GM21723 (cell line): ENCODE measurements at regions not wholly inside any gene's neighbourhood (a gene's known extent, or its start where the extent isn't known, plus 50 kb on each side); places are given as distances from the start of the nearest gene placed in this dataset.
"Not testable (repeated sequence)": the region's sequence is repeated elsewhere in the genome, so short reads cannot be mapped to it uniquely, and the experiment has no call there.

Experiments used
- ATAC-seq: cut with Tn5 transposase; IDR thresholded peaks from one replicate; pipeline ENCODE4 v1.9.1; 2021; ENCODE audit warnings: mild to moderate bottlenecking, moderate library complexity; ENCODE audit not compliant: unreplicated experiment

DNA sequence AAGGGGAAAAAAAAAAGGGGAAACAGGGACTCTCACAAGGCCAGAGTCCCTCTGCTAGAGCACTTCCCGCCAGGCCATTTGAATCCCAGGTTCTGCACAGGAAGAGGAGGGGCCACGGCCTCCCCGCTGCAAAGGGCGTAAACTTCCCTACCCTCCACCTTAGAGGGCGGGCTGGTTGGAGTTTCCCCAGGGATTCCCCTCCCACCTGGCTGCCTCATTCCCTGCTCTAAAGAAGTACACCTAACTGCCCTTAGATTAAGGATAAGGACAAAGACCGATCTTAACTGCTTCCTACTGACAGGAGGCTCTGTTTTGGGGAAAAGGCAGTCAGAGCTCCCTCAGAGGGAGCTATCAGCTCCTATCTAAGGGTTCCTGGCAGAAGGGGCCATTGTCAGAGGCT, 102.0 kb upstream of the ARMC3 start:
- no peak for ATAC-seq

DNA sequence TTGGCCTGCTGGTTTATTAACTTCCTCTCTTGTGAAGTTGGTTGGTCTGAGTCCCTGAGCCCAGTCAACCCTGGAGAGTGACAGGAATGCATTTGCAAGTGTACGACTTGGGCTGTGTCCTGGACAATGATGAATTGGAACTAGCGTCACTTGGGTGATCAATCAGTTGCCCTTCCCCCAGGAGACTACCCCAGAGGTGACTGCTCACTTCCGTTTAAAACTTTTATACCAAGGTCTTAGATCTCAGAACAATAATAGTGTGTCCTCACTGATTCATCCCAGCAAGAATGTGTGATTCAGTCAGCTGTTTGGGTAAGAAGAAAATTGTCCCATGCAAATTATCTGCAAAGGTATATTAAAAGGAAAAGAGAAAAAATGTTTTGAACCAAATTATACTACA, 102.9 kb upstream of the ARMC3 start:
- ATAC-seq, result no peak

DNA sequence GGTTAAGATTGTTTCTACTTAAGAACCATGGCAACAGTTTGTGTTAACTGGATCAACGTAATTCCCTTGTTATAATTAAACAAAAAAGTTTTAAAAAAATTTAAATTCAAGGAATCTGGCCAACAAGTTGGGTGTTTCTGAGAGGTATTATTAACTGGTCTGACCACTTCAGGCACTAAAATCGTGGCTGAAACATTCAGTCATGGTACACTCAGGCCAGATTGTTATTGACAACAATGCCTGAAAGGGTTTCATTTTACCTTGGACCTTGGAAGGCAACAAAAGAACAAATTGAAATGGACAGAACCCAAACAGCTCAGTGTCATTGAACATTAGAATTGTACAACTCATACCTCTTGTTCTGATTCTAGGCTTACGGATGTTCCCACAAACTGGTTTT, 103.3 kb upstream of the ARMC3 start:
- ATAC-seq, result no peak

DNA sequence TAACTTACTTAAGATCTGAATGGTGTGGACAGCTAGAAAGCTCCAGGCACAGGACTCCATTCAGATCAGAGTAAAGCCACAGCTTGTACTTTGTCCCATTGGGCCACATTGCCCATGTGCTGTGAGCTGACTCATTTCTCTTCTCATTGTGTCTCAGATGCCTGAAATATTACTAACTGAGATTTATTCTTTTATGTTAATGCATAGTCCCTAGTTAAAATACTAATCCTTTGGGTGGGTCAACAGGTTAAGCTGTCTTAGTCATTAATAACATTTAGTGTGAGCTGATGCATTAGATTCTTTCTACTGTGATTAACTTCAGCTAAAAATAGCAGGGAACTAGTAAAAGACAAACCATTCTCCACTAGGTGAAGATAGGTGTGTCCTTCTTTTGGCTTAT, 104.7 kb upstream of the ARMC3 start:
- no peak for ATAC-seq

DNA sequence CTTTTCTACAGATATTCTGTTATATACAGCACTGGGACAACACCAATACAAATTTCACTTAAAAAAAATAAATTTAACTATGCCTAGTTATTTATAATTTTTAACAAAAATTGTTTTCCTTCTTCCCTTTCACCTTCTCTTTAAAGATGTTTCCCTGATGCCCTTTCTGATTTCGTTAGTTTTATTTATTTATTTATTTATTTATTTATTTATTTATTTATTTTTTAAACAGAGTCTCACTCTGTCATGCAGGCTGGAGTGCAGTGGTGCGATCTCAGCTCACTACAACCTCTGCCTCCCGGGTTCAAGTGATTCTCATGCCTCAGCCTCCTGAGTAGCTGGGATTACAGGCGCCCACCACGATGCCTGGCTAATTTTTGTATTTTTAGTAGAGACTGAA, 105.9 kb upstream of the ARMC3 start:
- ATAC-seq, result not testable (repeated sequence)

DNA sequence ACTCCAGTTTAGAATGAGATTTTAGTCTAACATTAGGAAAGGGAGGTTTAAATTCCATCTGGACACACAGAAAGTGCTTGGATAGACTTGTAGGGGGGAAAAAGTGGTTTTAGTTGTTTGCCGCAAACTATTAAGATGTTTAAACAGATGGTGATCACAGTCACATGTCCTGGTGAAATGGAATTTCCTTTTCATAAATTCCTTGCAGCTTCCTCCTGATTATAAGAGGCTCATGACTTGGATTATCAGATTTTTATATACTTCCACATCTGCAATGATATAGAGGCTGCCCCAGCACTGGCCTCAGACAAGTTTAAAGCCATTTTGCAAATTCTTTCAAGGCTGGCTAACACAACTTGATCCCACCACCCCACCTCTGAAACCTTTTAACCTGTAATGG, 106.4 kb upstream of the ARMC3 start:
- ATAC-seq, result no peak

DNA sequence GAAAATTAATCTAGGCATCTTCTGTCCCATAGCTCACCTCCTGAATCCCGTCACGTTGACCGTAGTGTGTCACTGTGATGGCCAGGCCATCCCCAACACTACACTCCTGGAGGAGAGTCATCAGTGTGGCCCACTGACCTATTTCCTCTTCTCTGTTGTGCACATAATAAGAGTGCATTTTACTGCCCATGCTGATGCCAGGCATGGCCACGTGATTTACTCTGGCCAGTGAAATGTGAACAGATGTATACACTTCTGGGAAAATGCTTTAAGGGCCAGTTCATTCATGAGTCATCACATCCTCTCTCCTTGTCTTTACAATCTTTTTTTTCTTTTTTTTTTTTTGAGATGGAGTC, 101.9 kb upstream of the PIP4K2A start:
- ATAC-seq, result no peak

DNA sequence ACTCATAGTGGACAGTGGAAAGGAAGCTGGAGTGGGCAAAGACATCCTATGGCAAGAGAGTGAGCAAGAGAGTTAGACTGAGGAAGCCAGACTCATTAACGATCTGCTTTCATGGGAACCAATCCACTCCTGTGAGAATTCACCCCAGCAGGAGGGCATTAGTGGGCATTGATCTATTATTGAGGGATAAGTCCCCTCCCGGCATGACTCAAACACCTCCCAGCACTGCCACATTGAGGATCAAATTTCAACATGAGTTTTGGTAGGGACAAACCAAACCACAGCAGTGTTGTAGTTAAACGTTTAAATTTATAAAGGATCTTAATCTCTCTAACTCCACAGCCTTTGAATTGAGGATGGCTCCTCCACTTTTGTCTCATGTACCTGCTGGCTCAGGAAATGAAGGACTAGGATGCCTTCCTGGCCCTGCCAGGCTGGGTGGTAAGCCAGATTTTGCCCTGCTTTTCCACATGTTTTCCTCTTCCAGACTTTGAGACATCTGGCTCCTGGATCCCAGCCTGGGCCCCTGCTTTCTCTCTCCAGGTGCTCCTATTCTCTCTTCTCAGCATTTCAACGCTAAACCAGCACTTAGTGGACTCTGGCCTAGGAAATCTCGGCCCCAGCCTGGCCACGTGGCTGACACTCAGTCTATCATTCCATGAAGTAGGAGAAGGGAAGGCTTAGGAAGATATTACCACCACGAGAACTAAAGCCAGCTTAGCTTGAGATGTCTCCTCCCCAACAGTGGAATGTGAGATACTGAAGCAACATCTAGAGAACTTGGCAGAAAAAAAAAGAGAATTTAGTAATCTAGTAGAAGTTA, 96.5 kb upstream of the PIP4K2A start:
- ATAC-seq, result no peak

DNA sequence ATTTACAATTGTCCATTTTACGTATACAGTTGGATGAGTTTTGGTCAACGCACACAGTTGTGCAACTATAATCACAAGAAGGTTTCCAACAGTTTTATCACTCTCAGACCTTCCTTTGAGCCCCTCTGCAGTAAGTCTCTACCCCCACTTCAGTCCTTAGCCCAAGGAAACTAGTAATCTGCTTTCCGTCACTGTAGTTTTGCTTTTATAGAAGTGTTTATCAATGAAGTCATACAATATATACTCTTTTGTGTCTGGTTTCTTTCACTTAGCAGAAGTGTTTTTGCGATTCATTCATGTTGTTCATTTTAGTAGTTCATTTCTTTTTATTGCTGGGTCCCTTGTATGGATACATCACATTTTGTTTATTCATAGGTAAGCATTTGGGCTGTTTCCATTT, 92.9 kb upstream of the PIP4K2A start:
- ATAC-seq, result no peak

DNA sequence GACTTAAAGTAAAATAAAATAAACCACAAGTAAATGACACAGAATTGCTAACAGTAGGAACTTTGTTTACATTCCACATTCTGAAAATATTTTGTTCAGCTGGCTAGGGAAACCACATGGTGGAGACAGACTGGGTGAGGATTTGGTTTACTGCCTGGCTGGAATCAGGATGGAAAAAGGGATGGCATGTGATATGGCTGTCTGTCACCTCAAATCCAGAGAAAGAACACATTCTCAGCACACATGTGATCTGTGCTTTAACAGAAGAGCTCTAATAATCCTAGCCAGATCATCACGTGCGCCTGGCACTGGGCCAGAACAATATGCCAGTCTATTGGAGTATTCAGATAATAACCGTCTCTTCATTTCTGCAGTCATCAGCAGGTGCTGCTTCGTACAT, 90.9 kb upstream of the PIP4K2A start:
- no peak for ATAC-seq

DNA sequence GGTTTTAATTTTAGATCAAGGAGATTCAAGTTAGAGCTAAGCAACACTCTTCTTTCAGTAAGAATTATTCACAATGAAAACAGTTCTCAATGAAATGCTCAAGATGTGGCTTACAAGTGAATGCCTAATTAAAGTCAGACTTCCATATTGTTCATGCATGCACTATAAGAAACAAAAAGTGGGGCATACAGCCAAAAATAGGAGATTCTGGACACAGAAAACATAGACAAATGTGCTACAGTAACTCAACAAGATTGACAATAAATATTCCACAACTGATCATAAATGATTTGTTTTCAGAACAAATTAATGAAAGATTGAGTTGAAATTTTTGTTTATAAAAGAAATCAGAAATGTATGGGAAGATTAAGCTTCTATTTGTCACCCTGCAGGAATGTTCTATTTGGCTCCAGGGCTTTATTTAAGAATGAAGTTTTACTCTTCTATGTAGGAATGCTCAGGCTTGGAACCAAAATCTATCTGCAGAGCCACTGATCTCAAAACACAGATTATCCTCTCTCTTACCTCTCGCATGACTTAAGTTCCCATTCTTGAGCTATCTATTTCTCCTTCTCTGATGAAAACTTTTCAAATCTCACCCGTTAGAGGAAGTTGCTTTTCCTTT, 89.0 kb upstream of the PIP4K2A start:
- ATAC-seq, result no peak

DNA sequence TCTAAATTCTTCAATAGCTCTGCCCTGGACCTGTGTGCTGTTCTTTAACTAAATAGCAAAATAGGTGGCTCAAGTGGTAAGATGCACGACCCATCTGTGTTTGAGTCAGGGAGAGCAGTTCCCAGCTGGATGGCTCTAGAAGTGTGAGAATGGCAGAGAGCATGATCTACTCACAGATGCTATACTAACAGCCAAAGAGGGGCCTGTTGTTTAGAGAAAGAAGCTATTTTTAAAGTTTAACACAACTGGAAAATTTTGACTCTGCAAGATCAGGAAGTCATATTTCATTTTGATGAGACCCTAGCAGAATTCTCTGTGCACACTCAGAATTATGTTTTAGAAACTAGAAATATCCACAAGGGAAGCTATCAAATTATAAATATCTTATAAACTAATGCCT, 87.4 kb upstream of the PIP4K2A start:
- no peak for ATAC-seq

DNA sequence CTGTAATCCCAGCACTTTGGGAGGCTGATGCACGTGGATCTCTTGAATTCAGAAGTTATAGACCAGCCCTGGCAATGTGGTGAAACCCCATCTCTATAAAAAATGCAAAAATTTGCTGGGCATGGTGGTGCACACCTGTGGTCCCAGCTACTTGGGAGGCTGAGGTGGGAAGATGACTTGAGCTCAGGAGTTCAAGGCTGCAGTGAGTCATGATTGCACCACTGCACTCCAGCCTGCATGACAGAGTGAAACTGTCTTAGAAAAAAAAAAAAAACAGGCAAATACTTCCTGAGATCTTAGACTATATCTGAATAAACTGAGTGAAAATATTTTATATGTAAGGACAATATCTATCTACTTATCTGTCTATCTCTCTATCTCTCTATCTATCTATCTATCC, 83.4 kb upstream of the PIP4K2A start:
- ATAC-seq, result not testable (repeated sequence)

DNA sequence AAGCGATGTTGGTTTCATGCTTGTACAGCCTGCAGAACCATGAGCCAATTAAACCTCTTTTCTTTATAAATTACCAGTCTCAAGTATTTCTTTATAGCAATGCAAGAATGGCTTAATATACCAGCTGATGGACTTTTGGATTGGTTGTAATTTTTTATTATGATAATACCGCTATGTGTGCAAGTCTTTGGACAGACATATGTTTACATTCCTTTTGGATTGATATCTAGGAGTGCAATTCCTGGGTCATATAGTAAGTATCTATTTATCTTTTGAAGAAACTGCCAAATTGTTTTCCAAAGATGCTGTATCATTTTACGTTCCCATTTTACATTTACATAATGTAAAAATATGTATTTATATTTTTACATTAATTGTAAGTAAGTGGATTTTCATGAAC, 81.2 kb upstream of the PIP4K2A start:
- ATAC-seq, result no peak

DNA sequence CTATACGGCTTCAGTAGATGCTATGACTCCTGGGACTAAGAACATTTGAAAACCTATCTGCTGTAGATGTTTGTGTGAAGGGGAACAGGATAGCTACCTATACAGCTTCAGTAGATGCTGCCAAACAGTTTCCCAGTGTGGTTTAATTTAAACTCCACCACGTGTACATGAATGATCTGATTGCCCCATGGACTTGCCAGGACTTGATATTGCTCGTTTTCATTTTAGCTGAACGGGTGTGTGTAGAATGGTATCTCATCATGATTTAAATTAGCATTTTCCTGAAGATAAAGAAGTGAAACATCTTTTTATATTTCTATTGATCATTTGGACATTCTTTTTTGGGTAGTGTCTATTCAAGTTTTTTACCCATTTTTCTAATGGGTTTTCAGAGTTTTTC, 77.8 kb upstream of the PIP4K2A start:
- ATAC-seq, result no peak

DNA sequence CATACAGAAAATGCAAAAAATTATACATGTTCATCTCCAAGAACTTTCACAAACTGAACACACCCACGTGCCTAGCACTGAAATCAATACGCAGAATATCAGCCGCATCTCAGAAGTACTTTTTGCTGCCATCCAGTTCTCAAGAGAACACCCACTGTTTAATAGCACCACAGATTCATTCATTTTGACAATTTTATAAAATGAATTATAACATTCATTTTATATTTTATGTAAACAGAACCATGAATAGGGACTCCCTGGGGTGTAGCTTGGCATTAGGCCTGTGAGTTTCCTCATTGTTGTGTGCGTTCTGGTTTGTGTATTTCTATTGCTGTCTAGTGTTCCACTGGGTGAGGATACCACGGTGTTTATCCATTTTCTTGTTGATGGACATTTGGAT, 77.3 kb upstream of the PIP4K2A start:
- ATAC-seq, result no peak

DNA sequence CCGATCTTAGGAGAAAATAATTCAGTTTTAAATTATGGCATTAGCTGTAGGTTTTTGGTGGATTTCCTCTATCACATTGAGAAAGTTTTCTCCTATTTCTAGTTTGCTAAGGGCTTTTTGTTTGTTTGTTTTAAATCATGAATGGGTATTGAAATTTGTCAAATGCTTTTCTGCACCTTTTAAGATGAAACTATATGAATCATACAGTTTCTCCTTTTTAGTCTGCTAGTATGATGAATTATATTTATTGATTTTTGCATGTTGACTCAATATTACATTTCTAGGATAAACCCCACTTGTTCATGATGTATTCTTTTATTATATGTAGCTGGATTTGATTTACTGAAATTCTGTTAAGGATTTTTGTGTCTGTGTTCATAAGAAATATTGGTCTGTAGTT, 70.3 kb upstream of the PIP4K2A start:
- no peak for ATAC-seq

DNA sequence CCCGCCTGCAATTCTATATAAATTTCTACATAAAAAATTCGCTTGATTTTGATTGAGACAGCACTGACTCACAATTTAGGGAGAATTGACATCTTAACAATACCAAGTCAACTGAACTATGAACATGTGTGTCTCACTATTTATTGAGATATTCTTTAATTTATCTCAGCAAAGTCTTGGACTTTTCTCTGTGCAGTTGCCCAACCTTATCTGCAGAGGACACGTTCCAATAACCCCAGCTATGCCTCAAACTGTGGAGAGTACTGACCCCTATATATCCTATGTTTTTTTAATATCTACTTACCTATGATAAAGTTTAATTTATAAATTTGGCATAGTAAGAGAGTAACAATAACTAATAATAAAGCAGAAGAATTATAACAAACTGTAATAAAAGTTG, 69.4 kb upstream of the PIP4K2A start:
- ATAC-seq, result no peak

DNA sequence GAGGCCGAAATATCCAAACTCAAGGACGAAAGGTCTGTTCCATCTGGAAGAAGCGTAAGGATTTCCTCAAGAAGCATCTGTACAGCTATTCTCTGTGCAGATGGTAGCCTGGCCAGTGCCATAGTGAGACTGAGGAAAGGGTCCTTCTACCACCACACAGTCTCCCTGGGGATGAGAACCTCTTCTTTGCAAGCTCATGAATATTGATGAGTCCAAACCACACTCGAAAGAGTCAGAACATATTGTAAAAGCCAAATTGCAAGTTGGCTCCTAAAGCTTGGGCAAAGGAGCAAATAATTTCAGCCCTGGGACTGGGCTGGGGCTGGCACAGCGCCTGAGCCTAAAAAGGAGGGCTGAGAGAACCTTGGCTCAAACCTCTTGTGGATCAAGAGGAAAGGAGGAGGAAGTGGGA, 66.1 kb upstream of the PIP4K2A start:
- ATAC-seq, result no peak

DNA sequence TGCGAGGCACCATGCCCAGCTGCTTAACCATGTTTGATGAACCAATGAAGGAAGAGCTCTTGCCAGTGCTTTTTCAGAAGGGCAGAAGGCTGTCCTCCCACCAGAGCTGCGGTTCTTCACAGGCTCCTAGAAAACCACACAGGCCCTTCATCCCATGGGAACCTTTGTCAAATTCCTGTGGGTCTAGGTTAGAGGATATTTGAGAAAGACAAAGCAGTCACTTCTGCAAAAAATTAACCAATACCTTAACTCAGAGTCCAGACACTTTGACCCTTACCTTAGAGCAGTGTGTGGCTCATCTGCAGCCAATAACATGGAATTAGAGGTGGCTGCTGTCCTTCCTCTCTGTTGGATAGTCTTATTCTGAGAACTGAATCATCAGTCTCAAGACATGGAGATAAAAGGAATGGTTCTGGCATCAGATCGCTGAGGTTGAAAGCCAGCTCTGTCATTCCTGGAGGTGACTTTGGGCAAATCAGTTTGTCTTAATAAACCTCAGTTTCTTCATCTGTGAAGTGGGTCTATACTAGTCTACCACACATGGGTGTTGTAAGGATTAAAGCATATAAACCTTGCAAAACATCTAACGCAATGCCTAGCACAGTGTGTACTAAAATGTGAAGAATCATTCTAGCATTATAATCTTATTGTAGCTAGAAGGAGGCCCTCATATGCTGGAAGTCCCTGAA, 65.1 kb upstream of the PIP4K2A start:
- ATAC-seq, result no peak

DNA sequence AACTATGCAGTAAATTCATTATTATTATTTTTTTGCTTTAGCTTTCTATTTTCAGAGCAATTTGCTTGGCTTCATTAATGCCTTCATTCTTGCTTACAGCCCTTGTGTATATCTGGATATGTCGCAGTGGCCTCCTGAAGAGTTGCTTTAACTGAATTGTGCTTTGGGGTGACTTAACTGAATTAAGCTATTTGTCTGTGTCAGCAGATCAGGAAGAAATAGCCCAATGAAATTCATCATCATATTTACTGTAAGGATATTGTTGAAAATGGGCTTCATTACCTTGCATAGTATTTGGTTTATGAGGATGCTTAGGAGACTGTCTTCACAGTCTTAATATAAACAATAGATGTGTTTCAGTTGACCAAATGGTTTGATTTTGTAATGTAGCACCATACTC, 59.7 kb upstream of the PIP4K2A start:
- no peak for ATAC-seq

DNA sequence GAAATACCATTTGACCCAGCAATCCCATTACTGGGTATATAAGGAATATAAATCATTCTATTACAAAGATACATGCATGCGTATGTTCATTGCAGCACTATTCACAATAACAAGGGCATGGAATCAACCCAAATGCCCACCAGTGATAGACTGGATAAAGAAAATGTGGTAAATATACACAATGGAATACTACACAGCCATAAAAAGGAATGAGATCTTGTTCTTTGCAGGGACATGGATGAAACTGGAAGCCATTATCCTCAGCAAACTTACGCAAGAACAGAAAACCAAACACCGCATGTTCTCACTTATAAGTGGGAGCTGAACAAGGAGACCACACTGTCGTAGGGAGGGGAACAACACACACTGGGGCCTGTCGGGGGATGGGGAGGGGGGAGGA, 57.3 kb upstream of the PIP4K2A start:
- ATAC-seq, result not testable (repeated sequence)
